Cardiac fibroblast (primary cell): ENCODE measurements at regions not wholly inside any gene's neighbourhood (a gene's known extent, or its start where the extent isn't known, plus 50 kb on each side); places are given as distances from the start of the nearest gene placed in this dataset.

Experiments
- DNase-seq, 2 donors: peaks; one replicate each; pipeline versions ENCODE4 v3.0.0 to v3.0.0-alpha.2; 2010; ENCODE audit warnings: low read depth in 2 of 2
- H3K4me3 ChIP-seq, 2 donors: replicated peaks in 1 of 2; 1 replicate in 1 of 2; 2 replicates in 1 of 2; pipeline ENCODE4 v1.5.1; 2011; ENCODE audit warnings: low read depth in 2 of 2, low read length in 2 of 2, mild to moderate bottlenecking in 2 of 2, moderate library complexity in 1 of 2
- CTCF ChIP-seq: IDR thresholded peaks from one replicate; pipeline ENCODE4 v1.5.1; 2011; ENCODE audit warnings: low read depth, mild to moderate bottlenecking, low read length, inconsistent platforms

- DNase-seq, result no peak
- H3K4me3 ChIP-seq, result no peak overlapping the region
- TF ChIP-seq CTCF, result no peak
These were observed 410.1 kb downstream of the ARL4A start for GRCh38 chr7:13097499-13097898.

DNA sequence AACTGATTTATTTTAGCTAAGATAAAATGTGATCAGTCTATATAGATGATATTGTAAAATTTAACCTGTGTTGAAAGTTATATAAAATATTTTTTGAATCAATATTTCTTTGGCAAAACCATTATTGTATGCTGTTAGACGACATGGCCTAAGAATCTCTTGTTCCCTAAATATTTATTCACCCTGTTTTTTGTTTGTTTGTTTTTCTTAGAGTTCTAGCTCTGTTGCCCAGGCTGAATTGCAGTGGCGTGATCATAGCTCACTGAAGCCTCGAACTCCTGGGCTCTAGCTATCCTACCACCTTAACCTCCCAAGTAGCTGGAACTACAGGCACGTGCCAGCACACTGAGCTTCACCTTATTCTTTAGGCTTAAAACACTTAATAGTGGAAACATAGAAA, 410.7 kb downstream of the ARL4A start:
- no peak for TF ChIP-seq CTCF
- no peak for DNase-seq
- no peak overlapping the region for H3K4me3 ChIP-seq

- peak in 1 of 2 donors; percentile 63 for DNase-seq
- no peak overlapping the region for H3K4me3 ChIP-seq
- TF ChIP-seq CTCF, result no peak
These were observed 411.8 kb downstream of the ARL4A start for GRCh38 chr7:13099154-13099795.

DNA sequence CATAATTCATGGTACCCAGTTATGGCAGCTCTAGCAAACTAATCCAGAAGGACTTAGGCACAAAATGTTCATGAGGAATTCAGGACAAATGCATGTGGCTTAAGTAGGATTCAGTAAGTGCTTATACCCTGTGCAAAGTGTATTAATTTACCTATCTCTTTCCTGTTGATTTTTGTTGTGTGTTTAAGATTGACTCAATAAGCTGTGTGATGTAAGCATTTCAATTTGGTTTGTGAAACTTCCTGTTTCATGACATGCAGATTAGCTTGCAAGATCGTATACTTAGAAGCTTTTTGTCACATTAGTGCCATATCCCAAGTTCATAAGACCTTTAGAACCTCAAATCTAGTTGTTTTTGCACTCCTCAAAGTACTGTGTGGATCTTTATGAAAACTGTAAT, 416.7 kb downstream of the ARL4A start:
- no peak for TF ChIP-seq CTCF
- DNase-seq, result no peak

GRCh38 chr7:13105209-13105608, 417.8 kb downstream of the ARL4A start:
- DNase-seq, result no peak
- TF ChIP-seq CTCF, result no peak
- H3K4me3 ChIP-seq, result no peak overlapping the region

More for the DNA sequence above, 416.7 kb downstream of the ARL4A start:
- no peak overlapping the region for H3K4me3 ChIP-seq

DNA sequence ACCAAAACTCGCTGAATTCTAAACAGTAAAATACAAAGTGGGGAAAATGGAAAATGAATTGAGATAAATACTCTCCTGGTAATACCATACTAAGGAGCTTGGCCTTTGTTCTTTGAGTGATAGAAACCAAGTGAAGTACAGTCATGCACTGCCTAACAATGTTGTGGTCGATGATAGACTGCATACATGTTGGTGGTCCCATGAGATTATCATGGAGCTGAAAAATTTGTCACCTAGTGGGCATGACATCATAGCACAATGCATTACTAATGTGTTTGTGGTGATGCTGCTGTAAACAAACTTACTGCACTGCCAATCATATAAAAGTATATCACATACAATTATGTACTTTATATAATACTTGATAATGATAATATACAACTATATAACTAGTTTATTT, 419.1 kb downstream of the ARL4A start:
- no peak for TF ChIP-seq CTCF
- peak in 1 of 2 donors; percentile 13 for DNase-seq

GRCh38 chr7:13107291-13107690, 419.9 kb downstream of the ARL4A start:
- no peak for TF ChIP-seq CTCF
- H3K4me3 ChIP-seq, result no peak overlapping the region
- DNase-seq, result no peak

More for the DNA sequence above, 419.1 kb downstream of the ARL4A start:
- H3K4me3 ChIP-seq, result no peak overlapping the region
